ENCODE measurements at regions not wholly inside any gene's neighbourhood (a gene's known extent, or its start where the extent isn't known, plus 50 kb on each side); places are given as distances from the start of the nearest gene placed in this dataset.

GRCh38 chr5:34587355-34588241 is 68.5 kb upstream of the RAI14 start:
- no peak for DNase-seq (ENCODE audit: low read depth)

- DNase-seq (ENCODE audit: low read depth): no peak
Measured at GRCh38 chr5:34589832-34590231, 66.3 kb upstream of the RAI14 start.

- no peak for DNase-seq (ENCODE audit: low read depth)
Measured at GRCh38 chr5:34591723-34592122, 64.4 kb upstream of the RAI14 start.

GRCh38 chr5:34597034-34598027 is 58.8 kb upstream of the RAI14 start:
- DNase-seq (ENCODE audit: low read depth): no peak

GRCh38 chr5:34598177-34598794 is 57.8 kb upstream of the RAI14 start:
- DNase-seq (ENCODE audit: low read depth): no peak

GRCh38 chr5:34599471-34600117 is 56.5 kb upstream of the RAI14 start:
- DNase-seq (ENCODE audit: low read depth): no peak

GRCh38 chr5:34600118-34600493 is 56.0 kb upstream of the RAI14 start:
- DNase-seq (ENCODE audit: low read depth): no peak

- no peak for DNase-seq (ENCODE audit: low read depth)
Measured at GRCh38 chr5:34603378-34603777, 52.8 kb upstream of the RAI14 start.

- no peak for DNase-seq (ENCODE audit: low read depth)
Measured at GRCh38 chr5:34604119-34604675, 51.9 kb upstream of the RAI14 start.

- DNase-seq (ENCODE audit: low read depth): no peak
Measured at GRCh38 chr5:34606101-34606500, 50.0 kb upstream of the RAI14 start.

Measured in T follicular helper cell (primary cell).